Endothelial cell of umbilical vein (primary cell): ENCODE measurements at regions not wholly inside any gene's neighbourhood (a gene's known extent, or its start where the extent isn't known, plus 50 kb on each side); places are given as distances from the start of the nearest gene placed in this dataset.

ENCODE experiments used
- BruUV-seq: library from RNA; stranded (reverse); fragments of 400-500 nt; replicated peaks from 2 replicates; lab custom pipeline; 2021; lab: Mats Ljungman, UMichigan
- CTCF ChIA-PET: fragments of 300-600, 350-600 bp; sonication (Branson Sonifier 250); formaldehyde crosslinking; loops from one replicate; lab custom pipeline; 2021; ENCODE audit warnings: antibody characterized with exemption, inconsistent platforms; lab: Charles Lee
- POLR2A ChIA-PET: fragments of 300-600, 350-600 bp; sonication (Branson Sonifier 250); formaldehyde crosslinking; loops from one replicate; lab custom pipeline; 2021; ENCODE audit warnings: antibody characterized with exemption, inconsistent platforms; lab: Charles Lee
- DNase-seq: peaks from one replicate; pipeline ENCODE4 v3.0.0-alpha.2; 2011; ENCODE audit warnings: low read depth, low spot score
- FAIRE-seq: peaks from 2 replicates; lab custom pipeline; 2011; peaks lifted over from hg19 to GRCh38; lab: Jason Lieb, UNC
- H2AFZ ChIP-seq: 2 replicates; pipeline ENCODE4 v1.6.0; 2012; ENCODE audit warnings: low read depth, low read length, control low read depth, inconsistent platforms
- H3K27ac ChIP-seq: 2 replicates; pipeline ENCODE4 v1.5.1; 2011; ENCODE audit warnings: low read depth, mild to moderate bottlenecking, control low read depth, low read length, moderate library complexity; ENCODE audit not compliant: insufficient read depth
- H3K27me3 ChIP-seq, 2 experiments: 2 replicates each; pipeline versions ENCODE4 v1.6.0 to v1.6.1; 2011; ENCODE audit warnings: low read length in 2 of 2, mixed read lengths in 1 of 2; ENCODE audit not compliant: control insufficient read depth in 2 of 2, insufficient read depth in 2 of 2
- H3K36me3 ChIP-seq, 2 experiments: 2 replicates in 1 of 2; 3 replicates in 1 of 2; pipeline ENCODE4 v1.5.1; 2011; ENCODE audit warnings: low read length in 2 of 2, mild to moderate bottlenecking in 1 of 2, moderate library complexity in 1 of 2; ENCODE audit not compliant: control insufficient read depth in 2 of 2, insufficient read depth in 2 of 2; ENCODE audit errors: extremely low read depth in 1 of 2
- H3K4me1 ChIP-seq: 3 replicates; pipeline ENCODE4 v1.5.1; 2011; ENCODE audit warnings: mild to moderate bottlenecking, low read length; ENCODE audit not compliant: control insufficient read depth, insufficient read depth; ENCODE audit errors: extremely low read depth
- H3K4me2 ChIP-seq: 2 replicates; pipeline ENCODE4 v1.6.1; 2011; ENCODE audit warnings: low read length, control low read depth, mixed read lengths; ENCODE audit not compliant: insufficient read depth
- H3K4me3 ChIP-seq, 3 experiments: fragments of 200-600 bp in 1 of 3; sonication (generic), shearing (Covaris generic) in 1 of 3; replicated peaks in 1 of 3; 2 replicates each; pipeline ENCODE4 v1.5.1; 2011 to 2016; ENCODE audit warnings: control low read depth in 3 of 3, low read length in 3 of 3, mild to moderate bottlenecking in 2 of 3, inconsistent platforms in 1 of 3, low read depth in 1 of 3, moderate library complexity in 1 of 3; ENCODE audit not compliant: insufficient read depth in 1 of 3
- H3K79me2 ChIP-seq: 2 replicates; pipeline ENCODE4 v1.6.0; 2012; ENCODE audit warnings: low read length, inconsistent platforms; ENCODE audit not compliant: control insufficient read depth, insufficient read depth
- H3K9ac ChIP-seq: replicated peaks from 2 replicates; pipeline ENCODE3; 2011; ENCODE audit warnings: low read length, control low read depth; ENCODE audit not compliant: insufficient read depth; ENCODE audit errors: extremely low read depth
- H3K9me1 ChIP-seq: replicated peaks from 3 replicates; pipeline ENCODE4 v1.6.0; 2011; ENCODE audit warnings: mild to moderate bottlenecking, low read length; ENCODE audit not compliant: control insufficient read depth, insufficient read depth; ENCODE audit errors: extremely low read depth
- H3K9me3 ChIP-seq: replicated peaks from 2 replicates; pipeline ENCODE4 v1.5.1; 2012; ENCODE audit warnings: low read length, inconsistent platforms; ENCODE audit not compliant: control insufficient read depth, insufficient read depth
- H4K20me1 ChIP-seq: replicated peaks from 2 replicates; pipeline ENCODE3; 2011; ENCODE audit warnings: mild to moderate bottlenecking, low read length; ENCODE audit not compliant: control insufficient read depth, insufficient read depth; ENCODE audit errors: extremely low read depth
- EZH2 ChIP-seq: IDR thresholded peaks from 2 replicates; pipeline ENCODE4 v1.6.1; 2012; ENCODE audit warnings: borderline replicate concordance, low read depth, mild to moderate bottlenecking, moderate library complexity, low read length, inconsistent platforms; ENCODE audit not compliant: severe bottlenecking
- FOS ChIP-seq: IDR thresholded peaks from 2 replicates; pipeline ENCODE4 v1.6.1; 2011; ENCODE audit warnings: mild to moderate bottlenecking, low read length, moderate library complexity, borderline replicate concordance; ENCODE audit not compliant: insufficient read depth
- GATA2 ChIP-seq: IDR thresholded peaks from 2 replicates; pipeline ENCODE4 v1.7.0; 2011; ENCODE audit warnings: low read depth, mild to moderate bottlenecking, moderate library complexity, mixed read lengths, low read length; ENCODE audit not compliant: insufficient read length, insufficient read depth
- JUN ChIP-seq: IDR thresholded peaks from 2 replicates; pipeline ENCODE4 v1.6.1; 2011; ENCODE audit warnings: borderline replicate concordance, low read depth; ENCODE audit not compliant: insufficient read length, insufficient read depth
- MAX ChIP-seq: IDR thresholded peaks from 2 replicates; pipeline ENCODE4 v1.6.1; 2011; ENCODE audit not compliant: insufficient read depth, insufficient read length
- MYC ChIP-seq: IDR thresholded peaks from one replicate; pipeline ENCODE4 v1.6.1; 2011; ENCODE audit warnings: mild to moderate bottlenecking, low read depth, low read length
- POLR2A ChIP-seq: IDR thresholded peaks from 2 replicates; pipeline ENCODE4 v1.6.1; 2012; ENCODE audit warnings: low read depth, mild to moderate bottlenecking, control low read depth, low read length
- POLR2AphosphoS5 ChIP-seq: IDR thresholded peaks from 2 replicates; pipeline ENCODE4 v1.6.1; 2012; ENCODE audit warnings: low read depth, mild to moderate bottlenecking, control low read depth, low read length, moderate library complexity; ENCODE audit not compliant: insufficient read depth
- dilution Hi-C: fragments of 300-500 bp; cut with MboI; formaldehyde crosslinking; loops from one replicate; pipeline ENCODE4 v1.15.0; 2019; ENCODE audit warnings: low sequenced_read_pairs; ENCODE audit not compliant: extremely low pct_ligation_motif_present
- intact Hi-C: fragments of 100-400 bp; cut with micrococcal nuclease; formaldehyde crosslinking; loops from one replicate; pipeline ENCODE4 v1.10.0; 2022
- TF ChIP-seq, protein P1 (sequence below), 2 donors: IDR thresholded peaks; 1 replicate in 1 of 2; 2 replicates in 1 of 2; pipeline ENCODE4 v1.5.1; 2011; ENCODE audit warnings: low read length in 2 of 2, mild to moderate bottlenecking in 2 of 2, moderate library complexity in 2 of 2, control low read depth in 1 of 2, inconsistent platforms in 1 of 2, low read depth in 1 of 2; ENCODE audit not compliant: insufficient read depth in 1 of 2; ENCODE audit errors: extremely low read depth in 1 of 2

DNA sequence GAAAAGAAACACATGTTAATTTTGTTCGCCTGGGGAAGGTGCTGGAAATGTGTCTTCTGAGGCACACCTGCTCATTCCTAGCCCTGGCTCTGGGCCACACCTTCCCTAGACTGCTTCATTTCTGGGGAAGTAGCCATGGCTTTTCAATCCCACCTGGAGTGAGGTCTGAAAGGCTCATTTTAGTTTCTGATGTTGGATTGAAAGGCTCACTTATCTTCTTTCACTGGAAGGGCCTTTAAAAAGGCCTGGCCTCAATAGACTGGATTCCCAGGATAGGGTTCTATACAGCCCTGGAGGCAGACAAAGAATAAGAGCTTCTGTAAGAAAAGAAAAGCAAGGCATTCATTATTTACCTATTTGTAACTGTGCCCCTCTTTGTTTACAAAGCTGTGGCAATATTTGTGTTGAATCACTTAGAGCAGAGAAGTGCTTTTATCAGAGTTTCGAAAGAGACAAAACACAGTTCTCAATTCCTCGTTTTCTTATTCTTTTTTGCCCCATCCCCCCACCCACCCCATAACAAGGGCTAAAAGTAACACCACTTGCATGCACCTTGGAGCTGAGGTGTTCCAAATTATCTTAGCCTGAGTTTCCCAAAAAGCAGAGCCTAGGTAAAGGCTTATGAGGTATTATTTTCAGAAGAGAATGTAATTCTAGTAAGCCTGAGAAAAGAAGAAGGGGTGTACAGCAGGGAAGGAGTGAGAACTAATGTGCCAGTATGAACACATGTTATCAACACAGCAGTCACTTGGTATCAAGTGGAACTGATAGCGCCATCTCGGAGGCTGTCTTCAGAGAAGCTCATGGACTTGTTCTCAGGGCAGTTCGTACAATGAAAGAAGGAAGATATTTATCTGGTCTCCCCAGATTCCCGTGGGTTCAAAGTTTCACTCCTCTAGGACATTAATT, 413.1 kb downstream of the KCTD16 start:
- intact Hi-C loops (no loop called here), dilution Hi-C loops (no loop called here)
- ChIA-PET CTCF (no interaction called here), POLR2A (no interaction called here)
- H3K4me3 ChIP-seq, result no peak overlapping the region
- no peaks in the 10 kb centered on the region for H3K9me1 ChIP-seq
- FAIRE-seq, result no peak
- H3K4me1 ChIP-seq, result no peaks in the 10 kb centered on the region
- no TSS peak for BruUV-seq
- H2AFZ ChIP-seq, result no peak overlapping the region
- H3K4me2 ChIP-seq, result no peak overlapping the region
- no peak overlapping the region for H3K27ac ChIP-seq
- no peaks in the 10 kb centered on the region for H3K27me3 ChIP-seq
- TF ChIP-seq MYC, result no peak
- no peak for TF ChIP-seq GATA2
- TF ChIP-seq JUN, result no peak
- no peak for TF ChIP-seq MAX
- no peak for TF ChIP-seq FOS
- TF ChIP-seq, protein P1, sequence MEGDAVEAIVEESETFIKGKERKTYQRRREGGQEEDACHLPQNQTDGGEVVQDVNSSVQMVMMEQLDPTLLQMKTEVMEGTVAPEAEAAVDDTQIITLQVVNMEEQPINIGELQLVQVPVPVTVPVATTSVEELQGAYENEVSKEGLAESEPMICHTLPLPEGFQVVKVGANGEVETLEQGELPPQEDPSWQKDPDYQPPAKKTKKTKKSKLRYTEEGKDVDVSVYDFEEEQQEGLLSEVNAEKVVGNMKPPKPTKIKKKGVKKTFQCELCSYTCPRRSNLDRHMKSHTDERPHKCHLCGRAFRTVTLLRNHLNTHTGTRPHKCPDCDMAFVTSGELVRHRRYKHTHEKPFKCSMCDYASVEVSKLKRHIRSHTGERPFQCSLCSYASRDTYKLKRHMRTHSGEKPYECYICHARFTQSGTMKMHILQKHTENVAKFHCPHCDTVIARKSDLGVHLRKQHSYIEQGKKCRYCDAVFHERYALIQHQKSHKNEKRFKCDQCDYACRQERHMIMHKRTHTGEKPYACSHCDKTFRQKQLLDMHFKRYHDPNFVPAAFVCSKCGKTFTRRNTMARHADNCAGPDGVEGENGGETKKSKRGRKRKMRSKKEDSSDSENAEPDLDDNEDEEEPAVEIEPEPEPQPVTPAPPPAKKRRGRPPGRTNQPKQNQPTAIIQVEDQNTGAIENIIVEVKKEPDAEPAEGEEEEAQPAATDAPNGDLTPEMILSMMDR (IDR thresholded peaks at IDR 0.05; ENCODE audit: extremely low read depth in 1 of 2, insufficient read depth in 1 of 2, low read depth in 1 of 2, low read length in 2 of 2), result no peak
- no peak for TF ChIP-seq EZH2
- TF ChIP-seq POLR2AphosphoS5, result no peak
- no peak for TF ChIP-seq POLR2A
- H4K20me1 ChIP-seq, result no peaks in the 10 kb centered on the region
- no peaks in the 10 kb centered on the region for H3K79me2 ChIP-seq
- H3K36me3 ChIP-seq, result no peaks in the 10 kb centered on the region
- no peak for DNase-seq
- no peak overlapping the region for H3K9ac ChIP-seq
- no peaks in the 10 kb centered on the region for H3K9me3 ChIP-seq
